Breast epithelium (tissue), 4 donors: ENCODE measurements at regions not wholly inside any gene's neighbourhood (a gene's known extent, or its start where the extent isn't known, plus 50 kb on each side); places are given as distances from the start of the nearest gene placed in this dataset.

ENCODE experiments used
- DNase-seq, 2 donors: peaks; one replicate each; pipeline ENCODE4 v3.0.0-alpha.2; 2019; ENCODE audit warnings: low spot score in 2 of 2
- H3K27ac ChIP-seq, 2 donors: fragments of 200-600 bp; sonication (generic) in 1 of 2; one replicate each; pipeline ENCODE4 v1.5.1; 2016 to 2019; ENCODE audit warnings: mild to moderate bottlenecking in 1 of 2
- H3K27me3 ChIP-seq, 2 donors: fragments of 200-600 bp; sonication (generic) in 1 of 2; one replicate each; pipeline versions ENCODE4 v1.5.1 to v1.6.0; 2017 to 2019; ENCODE audit warnings: control low read depth in 1 of 2, mild to moderate bottlenecking in 1 of 2
- H3K36me3 ChIP-seq: fragments of 200-600 bp; one replicate; pipeline ENCODE4 v1.5.1; 2019
- H3K4me1 ChIP-seq, 2 donors: fragments of 200-600 bp; sonication (generic); one replicate each; pipeline ENCODE4 v1.5.1; 2016 to 2019; ENCODE audit warnings: control low read depth in 1 of 2
- H3K4me3 ChIP-seq, 3 donors: fragments of 200-600 bp; sonication (generic); 1 replicate in 2 of 3; 2 replicates in 1 of 3; pipeline ENCODE4 v1.5.1; 2016 to 2019; ENCODE audit warnings: mild to moderate bottlenecking in 3 of 3, moderate library complexity in 2 of 3
- H3K9me3 ChIP-seq, 2 donors: fragments of 200-600 bp; sonication (generic) in 1 of 2; one replicate each; pipeline ENCODE4 v1.5.1; 2016 to 2019; ENCODE audit warnings: control low read depth in 1 of 2
- POLR2A ChIP-seq: fragments of 450-650 bp; IDR thresholded peaks from one replicate; pipeline ENCODE4 v1.6.1; 2016; ENCODE audit warnings: antibody characterized with exemption, mild to moderate bottlenecking, moderate library complexity
- POLR2AphosphoS5 ChIP-seq, 3 donors: sonication (generic); formaldehyde crosslinking; IDR thresholded peaks; one replicate each; pipeline ENCODE4 v1.6.1; 2017; ENCODE audit warnings: antibody characterized with exemption in 3 of 3
- intact Hi-C: fragments of 100-400 bp; cut with DNase I; formaldehyde crosslinking; loops from one replicate; pipeline ENCODE4 v1.15.1; 2023; ENCODE audit warnings: low total_unique reads
- TF ChIP-seq, protein P1 (sequence below), 3 donors: fragments of 450-650 bp; IDR thresholded peaks; one replicate each; pipeline ENCODE4 v1.5.1; 2016 to 2017; ENCODE audit warnings: antibody characterized with exemption in 3 of 3, mild to moderate bottlenecking in 3 of 3, moderate library complexity in 3 of 3

GRCh38 chr15:39434163-39434562 lies 146.7 kb upstream of the THBS1 start:
- no peaks in the 10 kb centered on the region for H3K9me3 ChIP-seq
- H3K27ac ChIP-seq, result no peak overlapping the region

GRCh38 chr15:39434751-39435238 lies 146.1 kb upstream of the THBS1 start:
- DNase-seq, result no peak
- Histone ChIP-seq H3K27me3 (no peaks in the 10 kb centered on the region), H3K4me1 (no peaks in the 10 kb centered on the region), H3K27ac (peak overlapping the region in 1 of 2 donors; percentile 36), H3K9me3 (no peaks in the 10 kb centered on the region), H3K4me3 (no peak overlapping the region), H3K36me3 (no peaks in the 10 kb centered on the region)
- TF ChIP-seq POLR2A, result no peak
- no peak for TF ChIP-seq POLR2AphosphoS5 (IDR thresholded peaks at IDR 0.05)
- TF ChIP-seq, protein P1, sequence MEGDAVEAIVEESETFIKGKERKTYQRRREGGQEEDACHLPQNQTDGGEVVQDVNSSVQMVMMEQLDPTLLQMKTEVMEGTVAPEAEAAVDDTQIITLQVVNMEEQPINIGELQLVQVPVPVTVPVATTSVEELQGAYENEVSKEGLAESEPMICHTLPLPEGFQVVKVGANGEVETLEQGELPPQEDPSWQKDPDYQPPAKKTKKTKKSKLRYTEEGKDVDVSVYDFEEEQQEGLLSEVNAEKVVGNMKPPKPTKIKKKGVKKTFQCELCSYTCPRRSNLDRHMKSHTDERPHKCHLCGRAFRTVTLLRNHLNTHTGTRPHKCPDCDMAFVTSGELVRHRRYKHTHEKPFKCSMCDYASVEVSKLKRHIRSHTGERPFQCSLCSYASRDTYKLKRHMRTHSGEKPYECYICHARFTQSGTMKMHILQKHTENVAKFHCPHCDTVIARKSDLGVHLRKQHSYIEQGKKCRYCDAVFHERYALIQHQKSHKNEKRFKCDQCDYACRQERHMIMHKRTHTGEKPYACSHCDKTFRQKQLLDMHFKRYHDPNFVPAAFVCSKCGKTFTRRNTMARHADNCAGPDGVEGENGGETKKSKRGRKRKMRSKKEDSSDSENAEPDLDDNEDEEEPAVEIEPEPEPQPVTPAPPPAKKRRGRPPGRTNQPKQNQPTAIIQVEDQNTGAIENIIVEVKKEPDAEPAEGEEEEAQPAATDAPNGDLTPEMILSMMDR (IDR thresholded peaks at IDR 0.05), result no peak
- intact Hi-C loops, result no loop called here

More at GRCh38 chr15:39434163-39434562, 146.7 kb upstream of the THBS1 start:
- Histone ChIP-seq H3K36me3 (no peaks in the 10 kb centered on the region), H3K4me3 (no peak overlapping the region), H3K4me1 (no peaks in the 10 kb centered on the region), H3K27me3 (no peaks in the 10 kb centered on the region)
- no peak for DNase-seq
- TF ChIP-seq, protein P1 (IDR thresholded peaks at IDR 0.05), result no peak
- TF ChIP-seq POLR2A, result no peak
- TF ChIP-seq POLR2AphosphoS5 (IDR thresholded peaks at IDR 0.05), result no peak
- intact Hi-C loops, result no loop called here

DNA sequence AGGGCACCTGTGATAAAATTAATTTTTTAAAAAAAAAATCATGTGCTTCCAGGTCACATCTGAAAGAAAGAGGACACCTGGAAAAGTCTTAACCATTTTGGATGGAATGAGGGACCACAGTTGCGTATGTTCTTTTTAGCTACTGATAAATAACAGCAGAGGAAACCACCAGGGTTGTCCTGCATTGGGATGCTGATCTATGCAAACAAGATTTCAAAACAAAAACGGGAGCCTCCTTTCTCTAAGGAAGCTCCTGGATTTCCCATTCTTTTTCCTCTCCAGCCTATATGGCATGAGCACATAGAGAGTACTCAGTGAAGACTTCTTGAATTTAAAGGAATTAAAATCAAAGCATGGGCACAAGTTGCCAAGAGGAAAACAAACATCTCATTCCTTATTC lies 145.6 kb upstream of the THBS1 start:
- no peaks in the 10 kb centered on the region for H3K36me3 ChIP-seq
- no peak for DNase-seq
- no peaks in the 10 kb centered on the region for H3K9me3 ChIP-seq
- H3K27me3 ChIP-seq, result no peaks in the 10 kb centered on the region
- intact Hi-C loops, result no loop called here
- TF ChIP-seq, protein P1 (IDR thresholded peaks at IDR 0.05), result no peak
- no peak for TF ChIP-seq POLR2AphosphoS5 (IDR thresholded peaks at IDR 0.05)
- TF ChIP-seq POLR2A, result no peak
- H3K4me1 ChIP-seq, result no peaks in the 10 kb centered on the region
- H3K27ac ChIP-seq, result no peak overlapping the region
- H3K4me3 ChIP-seq, result no peak overlapping the region

DNA sequence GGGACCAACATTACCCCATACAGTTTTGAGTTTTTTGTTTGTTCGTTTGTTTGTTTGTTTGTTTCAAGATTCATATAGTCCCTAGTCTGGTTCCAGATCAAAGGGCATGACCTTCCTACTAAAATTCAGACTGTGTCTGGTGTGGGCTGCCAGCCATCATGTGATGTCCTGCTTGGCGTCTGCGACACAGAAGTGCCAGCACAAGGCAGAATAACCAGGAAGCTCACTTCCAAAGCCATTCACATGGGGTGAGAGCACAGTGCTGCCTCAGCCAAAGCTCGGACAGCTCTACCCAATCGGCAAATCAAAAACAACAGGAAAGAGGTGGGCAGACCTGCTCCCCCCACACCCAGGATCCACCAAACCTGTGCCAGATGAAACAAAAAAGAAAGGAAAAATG lies 142.6 kb upstream of the THBS1 start:
- no peak for TF ChIP-seq POLR2A
- TF ChIP-seq POLR2AphosphoS5 (IDR thresholded peaks at IDR 0.05), result no peak
- TF ChIP-seq, protein P1 (IDR thresholded peaks at IDR 0.05), result no peak
- H3K36me3 ChIP-seq, result no peaks in the 10 kb centered on the region
- no peak overlapping the region for H3K4me3 ChIP-seq
- peak in 1 of 2 donors; percentile 36 for DNase-seq
- intact Hi-C loops, result no loop called here
- no peaks in the 10 kb centered on the region for H3K4me1 ChIP-seq
- no peaks in the 10 kb centered on the region for H3K27me3 ChIP-seq
- no peak overlapping the region for H3K27ac ChIP-seq
- H3K9me3 ChIP-seq, result no peaks in the 10 kb centered on the region

DNA sequence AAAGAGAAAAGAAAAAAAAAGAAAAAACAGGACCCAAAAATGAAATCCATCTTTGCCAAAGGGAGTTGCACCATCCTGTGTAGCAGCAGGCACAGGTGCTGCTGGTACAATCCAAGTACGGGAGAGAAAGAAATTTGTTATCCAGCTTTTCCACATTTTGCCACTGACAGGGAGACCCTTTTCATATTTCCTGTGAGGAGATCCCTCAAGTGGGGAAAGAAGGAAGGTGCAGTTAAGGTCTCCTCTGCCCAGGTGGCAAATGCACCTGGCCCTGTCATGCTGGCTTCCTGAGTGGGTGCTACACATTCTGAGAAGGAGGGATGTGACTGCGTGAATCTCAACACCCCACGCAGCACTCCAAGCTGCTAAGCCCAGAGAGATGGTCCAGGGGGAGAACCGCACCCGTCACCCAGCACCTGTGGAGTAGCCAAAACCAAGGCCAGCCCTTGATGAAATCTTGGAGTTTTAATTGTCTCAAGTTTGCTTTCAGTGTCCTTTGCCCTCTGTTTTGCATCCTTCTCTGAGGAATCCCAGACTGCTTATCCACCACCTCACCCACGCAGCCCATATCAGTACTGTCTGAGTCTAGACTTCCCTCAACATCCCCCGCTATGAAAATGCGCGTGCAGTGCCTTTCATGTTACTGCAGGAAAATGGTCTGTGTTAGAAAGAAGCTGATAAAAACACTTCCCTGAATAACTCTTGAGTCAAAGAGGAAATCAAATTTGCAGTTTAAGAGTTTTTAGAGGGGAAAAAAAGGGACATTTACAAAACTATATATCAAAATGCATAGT lies 141.9 kb upstream of the THBS1 start:
- no peaks in the 10 kb centered on the region for H3K36me3 ChIP-seq
- DNase-seq, result no peak
- no peak overlapping the region for H3K27ac ChIP-seq
- intact Hi-C loops, result no loop called here
- TF ChIP-seq POLR2AphosphoS5 (IDR thresholded peaks at IDR 0.05) (no peak), POLR2A (no peak)
- TF ChIP-seq, protein P1 (IDR thresholded peaks at IDR 0.05), result no peak
- no peak overlapping the region for H3K4me3 ChIP-seq
- H3K9me3 ChIP-seq, result no peaks in the 10 kb centered on the region
- H3K27me3 ChIP-seq, result no peaks in the 10 kb centered on the region
- no peaks in the 10 kb centered on the region for H3K4me1 ChIP-seq
